ENCODE measurements at regions not wholly inside any gene's neighbourhood (a gene's known extent, or its start where the extent isn't known, plus 50 kb on each side); places are given as distances from the start of the nearest gene placed in this dataset.

- DNase-seq: no peak
Observed at GRCh38 chr2:43030551-43031307, 195.7 kb downstream of the ZFP36L2 start.

GRCh38 chr2:43029186-43029585, 197.2 kb downstream of the ZFP36L2 start:
- DNase-seq: no peak

GRCh38 chr2:43028188-43028587, 198.2 kb downstream of the ZFP36L2 start:
- no peak for DNase-seq

- no peak for DNase-seq
Observed at GRCh38 chr2:43027097-43027873, 199.1 kb downstream of the ZFP36L2 start.

GRCh38 chr2:43026426-43027096, 199.8 kb downstream of the ZFP36L2 start:
- peak; percentile 59 for DNase-seq

- DNase-seq: no peak
Observed at GRCh38 chr2:43025709-43026295, 200.6 kb downstream of the ZFP36L2 start.

- DNase-seq: peak; percentile 80
Observed at GRCh38 chr2:43024515-43025011, 201.8 kb downstream of the ZFP36L2 start.

GRCh38 chr2:43023791-43024514, 202.5 kb downstream of the ZFP36L2 start:
- DNase-seq: no peak

GRCh38 chr2:43022896-43023295, 203.5 kb downstream of the ZFP36L2 start:
- no peak for DNase-seq

GRCh38 chr2:43021791-43022509, 204.5 kb downstream of the ZFP36L2 start:
- DNase-seq: no peak

GRCh38 chr2:43020990-43021669, 205.3 kb downstream of the ZFP36L2 start:
- peak; percentile 17 for DNase-seq

GRCh38 chr2:43020296-43020695, 206.1 kb downstream of the ZFP36L2 start:
- no peak for DNase-seq

GRCh38 chr2:43019536-43020183, 206.7 kb downstream of the ZFP36L2 start:
- DNase-seq: peak; percentile 9

- DNase-seq: no peak
Observed at GRCh38 chr2:43019025-43019367, 207.4 kb downstream of the ZFP36L2 start.

- peak; percentile 72 for DNase-seq
Observed at GRCh38 chr2:43018179-43019024, 208.0 kb downstream of the ZFP36L2 start.

- no peak for DNase-seq
Observed at GRCh38 chr2:43013821-43014345, 212.5 kb downstream of the ZFP36L2 start.

GRCh38 chr2:43012966-43013365, 213.4 kb downstream of the ZFP36L2 start:
- no peak for DNase-seq

GRCh38 chr2:43011158-43011491, 215.3 kb downstream of the ZFP36L2 start:
- no peak for DNase-seq

- DNase-seq: no peak
Observed at GRCh38 chr2:43010438-43011157, 215.8 kb downstream of the ZFP36L2 start.

Data from femur (tissue), 1 donor.